IMR-90 (cell line): ENCODE measurements at regions not wholly inside any gene's neighbourhood (a gene's known extent, or its start where the extent isn't known, plus 50 kb on each side); places are given as distances from the start of the nearest gene placed in this dataset.
"Not testable (repeated sequence)": the region's sequence is repeated elsewhere in the genome, so short reads cannot be mapped to it uniquely, and the experiment has no call there.

ENCODE experiments used
- ATAC-seq: fragments of 200-7000 bp; cut with Tn5 transposase; 2 replicates; pipeline ENCODE4 v1.9.1; 2020; ENCODE audit warnings: low read depth, mild to moderate bottlenecking, moderate library complexity
- BruUV-seq: library from RNA; stranded (reverse); fragments of 400-500 nt; replicated peaks from 2 replicates; lab custom pipeline; 2021; lab: Mats Ljungman, UMichigan
- CTCF ChIA-PET: fragments of 300-600 bp; formaldehyde crosslinking; extraction: SDS; loops from one replicate; lab custom pipeline; 2021; ENCODE audit warnings: antibody characterized with exemption; lab: Yijun Ruan, JAX
- POLR2A ChIA-PET: fragments of 300-600 bp; sonication (Branson Sonifier 250); formaldehyde crosslinking; loops from one replicate; lab custom pipeline; 2022; ENCODE audit warnings: antibody characterized with exemption; ENCODE audit not compliant: unreplicated experiment; lab: Charles Lee
- DNase-seq: peaks from one replicate; pipeline ENCODE4 v3.0.0; 2013
- H2AFZ ChIP-seq: replicated peaks from 2 replicates; pipeline ENCODE3; 2013; ENCODE audit warnings: low read length, mild to moderate bottlenecking; ENCODE audit not compliant: poor library complexity
- H2AK5ac ChIP-seq: 2 replicates; pipeline ENCODE4 v1.6.1; 2013; ENCODE audit warnings: low read depth, low read length, inconsistent platforms
- H2AK9ac ChIP-seq: replicated peaks from 2 replicates; pipeline ENCODE3; 2013; ENCODE audit warnings: mild to moderate bottlenecking, low read depth, low read length, moderate library complexity; ENCODE audit not compliant: poor library complexity
- H2BK120ac ChIP-seq: 2 replicates; pipeline ENCODE4 v1.6.1; 2013; ENCODE audit warnings: low read depth, low read length, inconsistent platforms
- H2BK15ac ChIP-seq: 3 replicates; pipeline ENCODE4 v1.6.1; 2013; ENCODE audit warnings: low read depth, low read length, inconsistent platforms
- H2BK20ac ChIP-seq: 2 replicates; pipeline ENCODE4 v1.6.1; 2013; ENCODE audit warnings: low read depth, mild to moderate bottlenecking, inconsistent platforms, low read length, moderate library complexity
- H2BK5ac ChIP-seq: 2 replicates; pipeline ENCODE4 v1.6.1; 2013; ENCODE audit warnings: mild to moderate bottlenecking, low read depth, low read length, inconsistent platforms; ENCODE audit not compliant: poor library complexity, severe bottlenecking
- H3K14ac ChIP-seq: replicated peaks from 2 replicates; pipeline ENCODE4 v1.6.1; 2013; ENCODE audit warnings: low read depth, low read length, inconsistent platforms
- H3K18ac ChIP-seq: 2 replicates; pipeline ENCODE4 v1.6.1; 2013; ENCODE audit warnings: low read depth, low read length, control low read depth
- H3K23ac ChIP-seq: 2 replicates; pipeline ENCODE4 v1.6.1; 2013; ENCODE audit warnings: low read depth, low read length, inconsistent platforms
- H3K27ac ChIP-seq: 2 replicates; pipeline ENCODE4 v1.5.1; 2013; ENCODE audit warnings: mild to moderate bottlenecking, control low read depth, low read length; ENCODE audit not compliant: insufficient read depth
- H3K27me3 ChIP-seq: 2 replicates; pipeline ENCODE4 v1.6.1; 2013; ENCODE audit warnings: low read length; ENCODE audit not compliant: control insufficient read depth, insufficient read depth
- H3K36me3 ChIP-seq: 2 replicates; pipeline ENCODE4 v1.6.1; 2013; ENCODE audit warnings: low read length, mixed read lengths; ENCODE audit not compliant: control insufficient read depth, insufficient read depth
- H3K4ac ChIP-seq: 2 replicates; pipeline ENCODE4 v1.6.1; 2013; ENCODE audit warnings: low read depth, low read length, inconsistent platforms
- H3K4me1 ChIP-seq: 2 replicates; pipeline ENCODE4 v1.6.1; 2013; ENCODE audit warnings: low read length, mixed read lengths; ENCODE audit not compliant: control insufficient read depth, insufficient read depth
- H3K4me2 ChIP-seq: 2 replicates; pipeline ENCODE4 v1.6.1; 2013; ENCODE audit warnings: low read depth, mild to moderate bottlenecking, control low read depth, low read length, moderate library complexity
- H3K4me3 ChIP-seq: 2 replicates; pipeline ENCODE4 v1.5.1; 2013; ENCODE audit warnings: low read depth, mild to moderate bottlenecking, control low read depth, low read length, moderate library complexity; ENCODE audit not compliant: insufficient read depth
- H3K56ac ChIP-seq: 2 replicates; pipeline ENCODE4 v1.6.1; 2013; ENCODE audit warnings: low read length, inconsistent platforms; ENCODE audit not compliant: insufficient read depth; ENCODE audit errors: extremely low read depth
- H3K79me1 ChIP-seq, 2 experiments: 2 replicates each; pipeline ENCODE4 v1.6.1; 2013; ENCODE audit warnings: low read length in 2 of 2, inconsistent platforms in 1 of 2, low read depth in 1 of 2
- H3K9ac ChIP-seq: 2 replicates; pipeline ENCODE4 v1.6.1; 2013; ENCODE audit warnings: low read depth, low read length, control low read depth
- H3K9me1 ChIP-seq: 2 replicates; pipeline ENCODE4 v1.6.1; 2013; ENCODE audit warnings: low read length, inconsistent platforms; ENCODE audit not compliant: insufficient read depth
- H3K9me3 ChIP-seq: 2 replicates; pipeline ENCODE4 v1.6.1; 2013; ENCODE audit warnings: low read length; ENCODE audit not compliant: control insufficient read depth, insufficient read depth
- H4K20me1 ChIP-seq: 2 replicates; pipeline ENCODE4 v1.6.1; 2013; ENCODE audit warnings: low read length, inconsistent platforms; ENCODE audit not compliant: insufficient read depth
- H4K5ac ChIP-seq: 2 replicates; pipeline ENCODE4 v1.6.1; 2013; ENCODE audit warnings: mild to moderate bottlenecking, low read depth, low read length, control low read depth
- H4K8ac ChIP-seq, 2 experiments: 2 replicates each; pipeline ENCODE4 v1.6.1; 2013; ENCODE audit warnings: low read depth in 2 of 2, low read length in 2 of 2, control low read depth in 1 of 2, inconsistent platforms in 1 of 2
- H4K91ac ChIP-seq: 2 replicates; pipeline ENCODE4 v1.6.1; 2013; ENCODE audit warnings: low read depth, low read length, inconsistent platforms; ENCODE audit not compliant: insufficient read depth
- WGBS, 2 experiments: methylation state at CpG; one replicate each; pipeline versions ENCODE4 v1.1.5 to v1.1.7; 2013; ENCODE audit warnings: missing lambda C conversion rate in 2 of 2; ENCODE audit not compliant: insufficient read length in 1 of 2; ENCODE audit errors: extremely low coverage in 2 of 2; 5-methylcytosine and 5-hydroxymethylcytosine counted together
- dilution Hi-C: fragments of 300-500 bp; cut with HindIII; formaldehyde crosslinking; loops from one replicate; pipeline ENCODE4 v1.14.3; 2018; ENCODE audit warnings: low sequenced_read_pairs; ENCODE audit not compliant: unreplicated experiment
- in situ Hi-C: fragments of 300-500 bp; cut with MboI; formaldehyde crosslinking; loops from 3 replicates; pipeline ENCODE4 v1.14.3; 2019; ENCODE audit warnings: low sequenced_read_pairs, inconsistent platforms, mixed read lengths
- intact Hi-C: fragments of 100-400 bp; cut with micrococcal nuclease; formaldehyde crosslinking; loops from 2 replicates; pipeline ENCODE4 v1.10.0; 2022

- H3K4me1 ChIP-seq, intact Hi-C loops, H2AFZ ChIP-seq, H3K4ac ChIP-seq, H3K4me2 ChIP-seq, H3K23ac ChIP-seq, POLR2A ChIA-PET, H4K91ac ChIP-seq, H3K9me3 ChIP-seq, H4K8ac ChIP-seq, ATAC-seq, H3K27me3 ChIP-seq, DNase-seq, H2AK5ac ChIP-seq, H4K5ac ChIP-seq, H3K36me3 ChIP-seq, H2BK15ac ChIP-seq, H3K18ac ChIP-seq, BruUV-seq, H3K79me1 ChIP-seq, H3K4me3 ChIP-seq, H3K9me1 ChIP-seq, H4K20me1 ChIP-seq, H3K14ac ChIP-seq, H3K27ac ChIP-seq, H2BK20ac ChIP-seq, H2AK9ac ChIP-seq, H3K56ac ChIP-seq, H2BK5ac ChIP-seq, in situ Hi-C loops, H3K9ac ChIP-seq, dilution Hi-C loops, CTCF ChIA-PET, H2BK120ac ChIP-seq: not testable (repeated sequence)
- WGBS, 2 experiments = no CpG with 5 or more reads among the region's 31 CpGs
These were observed 920.4 kb downstream of the PCDH11X start for GRCh38 chrX:92699388-92700092.

- POLR2A ChIA-PET, BruUV-seq, H3K56ac ChIP-seq, H3K4me1 ChIP-seq, intact Hi-C loops, H2AK9ac ChIP-seq, H3K9me1 ChIP-seq, H3K36me3 ChIP-seq, DNase-seq, in situ Hi-C loops, H3K4me2 ChIP-seq, H3K9ac ChIP-seq, H2BK120ac ChIP-seq, H3K4me3 ChIP-seq, H2BK5ac ChIP-seq, H4K91ac ChIP-seq, H3K14ac ChIP-seq, H3K4ac ChIP-seq, H4K8ac ChIP-seq, H4K20me1 ChIP-seq, ATAC-seq, H4K5ac ChIP-seq, H3K27me3 ChIP-seq, H2BK20ac ChIP-seq, dilution Hi-C loops, H3K27ac ChIP-seq, H2AFZ ChIP-seq, H2AK5ac ChIP-seq, H3K23ac ChIP-seq, H3K9me3 ChIP-seq, H3K79me1 ChIP-seq, H3K18ac ChIP-seq, CTCF ChIA-PET, H2BK15ac ChIP-seq: not testable (repeated sequence)
- no CpG with 5 or more reads among the region's 1 CpG for WGBS, 2 experiments
These were observed 930.6 kb downstream of the PCDH11X start for GRCh38 chrX:92709784-92710183.
